ENCODE measurements at regions not wholly inside any gene's neighbourhood (a gene's known extent, or its start where the extent isn't known, plus 50 kb on each side); places are given as distances from the start of the nearest gene placed in this dataset.
"Not testable (repeated sequence)": the region's sequence is repeated elsewhere in the genome, so short reads cannot be mapped to it uniquely, and the experiment has no call there.

DNA sequence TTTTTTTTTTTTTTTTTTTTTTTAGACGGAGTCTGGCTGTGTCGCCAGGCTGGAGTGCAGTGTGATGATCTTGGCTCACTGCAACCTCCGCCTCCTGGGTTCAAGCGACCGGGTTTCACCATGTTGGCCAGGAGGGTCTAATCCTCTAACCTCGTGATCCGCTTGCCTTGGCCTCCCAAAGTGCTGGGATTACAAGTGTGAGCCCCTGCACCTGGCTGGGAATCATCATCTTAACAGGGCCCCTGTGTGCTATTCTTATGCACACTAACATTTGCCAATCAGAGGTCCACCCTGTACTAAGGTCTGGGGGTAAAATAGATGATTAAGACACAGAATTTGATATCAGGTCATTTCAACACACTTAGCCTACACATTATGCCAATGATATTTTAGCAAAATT lies 278.7 kb upstream of the CHRM3 start:
- intact Hi-C loops (cut with DNase I): no loop called here
- no peak overlapping the region for H3K27ac ChIP-seq
- H3K4me3 ChIP-seq: no peak overlapping the region
- DNase-seq (ENCODE audit: low spot score): no peak
- H3K27me3 ChIP-seq (replicated peaks; ENCODE audit: insufficient read depth): no peaks in the 10 kb centered on the region
- no peaks in the 10 kb centered on the region for H3K9me3 ChIP-seq
- H3K4me1 ChIP-seq (replicated peaks): no peaks in the 10 kb centered on the region
- TF ChIP-seq POLR2AphosphoS5 (IDR thresholded peaks at IDR 0.05) (no peak), POLR2A (IDR thresholded peaks at IDR 0.05) (no peak)
- TF ChIP-seq, protein P1, sequence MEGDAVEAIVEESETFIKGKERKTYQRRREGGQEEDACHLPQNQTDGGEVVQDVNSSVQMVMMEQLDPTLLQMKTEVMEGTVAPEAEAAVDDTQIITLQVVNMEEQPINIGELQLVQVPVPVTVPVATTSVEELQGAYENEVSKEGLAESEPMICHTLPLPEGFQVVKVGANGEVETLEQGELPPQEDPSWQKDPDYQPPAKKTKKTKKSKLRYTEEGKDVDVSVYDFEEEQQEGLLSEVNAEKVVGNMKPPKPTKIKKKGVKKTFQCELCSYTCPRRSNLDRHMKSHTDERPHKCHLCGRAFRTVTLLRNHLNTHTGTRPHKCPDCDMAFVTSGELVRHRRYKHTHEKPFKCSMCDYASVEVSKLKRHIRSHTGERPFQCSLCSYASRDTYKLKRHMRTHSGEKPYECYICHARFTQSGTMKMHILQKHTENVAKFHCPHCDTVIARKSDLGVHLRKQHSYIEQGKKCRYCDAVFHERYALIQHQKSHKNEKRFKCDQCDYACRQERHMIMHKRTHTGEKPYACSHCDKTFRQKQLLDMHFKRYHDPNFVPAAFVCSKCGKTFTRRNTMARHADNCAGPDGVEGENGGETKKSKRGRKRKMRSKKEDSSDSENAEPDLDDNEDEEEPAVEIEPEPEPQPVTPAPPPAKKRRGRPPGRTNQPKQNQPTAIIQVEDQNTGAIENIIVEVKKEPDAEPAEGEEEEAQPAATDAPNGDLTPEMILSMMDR (IDR thresholded peaks at IDR 0.05): no peak
- 84% methylated on average over 7 of the region's 7 CpGs for WGBS
- H3K36me3 ChIP-seq: no peaks in the 10 kb centered on the region

DNA sequence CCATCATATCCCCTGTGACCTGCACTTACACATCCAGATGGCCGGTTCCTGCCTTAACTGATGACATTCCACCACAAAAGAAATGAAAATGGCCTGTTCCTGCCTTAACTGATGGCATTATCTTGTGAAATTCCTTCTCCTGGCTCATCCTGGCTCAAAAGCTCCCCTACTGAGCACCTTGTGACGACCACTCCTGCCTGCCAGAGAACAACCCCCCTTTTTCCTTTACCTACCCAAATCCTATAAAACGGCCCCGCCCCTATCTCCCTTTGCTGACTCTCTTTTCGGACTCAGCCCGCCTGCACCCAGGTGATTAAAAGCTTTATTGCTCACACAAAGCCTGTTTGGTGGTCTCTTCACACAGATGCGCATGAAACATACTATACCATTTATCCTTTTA lies 279.7 kb upstream of the CHRM3 start:
- intact Hi-C loops (cut with DNase I); H3K27me3 ChIP-seq (replicated peaks; ENCODE audit: insufficient read depth); H3K4me3 ChIP-seq; H3K9me3 ChIP-seq; H3K36me3 ChIP-seq; DNase-seq (ENCODE audit: low spot score); H3K4me1 ChIP-seq (replicated peaks); H3K27ac ChIP-seq: not testable (repeated sequence)
- 76% methylated on average over 7 of the region's 7 CpGs for WGBS

DNA sequence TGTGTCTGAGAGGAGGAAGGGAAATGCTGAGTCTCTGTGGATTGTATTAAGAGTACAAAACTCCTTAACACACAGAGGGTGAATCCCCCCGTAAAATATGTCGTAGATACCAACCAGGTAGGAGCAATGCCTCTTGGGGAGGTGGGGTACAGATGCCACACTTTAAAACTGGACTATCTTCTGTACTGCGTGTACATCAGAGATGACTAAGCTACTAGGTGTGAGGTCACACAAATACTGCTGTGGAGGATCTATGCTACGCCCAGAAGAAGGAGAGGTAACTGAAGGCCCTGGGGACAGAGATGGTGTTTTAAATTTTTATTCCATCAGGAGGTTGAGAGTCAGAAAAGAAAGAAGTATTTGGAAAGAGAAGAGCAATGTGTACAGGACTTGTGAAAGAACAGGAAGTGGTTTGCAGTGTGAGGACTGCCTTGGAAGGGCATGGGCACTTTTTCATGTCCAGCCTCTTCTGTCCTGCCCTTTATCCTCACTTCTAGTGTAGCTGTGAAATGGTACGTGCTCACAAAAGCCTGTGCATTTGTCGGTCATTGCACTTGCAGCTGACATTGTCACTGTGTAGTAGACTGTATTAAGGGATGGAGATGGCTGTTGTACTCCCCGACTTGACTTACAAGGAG lies 287.8 kb upstream of the CHRM3 start:
- WGBS: 81% methylated on average over 7 of the region's 7 CpGs

DNA sequence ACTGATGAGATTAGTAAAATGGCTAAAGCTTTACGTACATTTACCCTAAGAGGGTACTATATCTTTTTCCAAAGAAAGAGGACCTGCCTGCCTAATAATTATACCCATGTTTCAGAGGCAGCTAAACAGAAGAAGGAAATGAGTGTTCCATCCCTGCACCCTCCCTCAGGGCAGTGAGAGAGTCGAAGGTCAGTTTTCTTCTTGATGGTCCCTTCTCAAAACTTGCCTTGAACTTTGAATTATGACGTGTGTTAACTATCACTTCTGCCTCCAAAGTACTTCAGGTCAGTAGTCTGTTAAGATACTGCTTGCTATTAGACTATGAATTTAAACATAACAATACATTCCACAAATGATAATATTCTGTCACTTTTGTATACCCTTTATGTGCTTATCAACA lies 294.8 kb upstream of the CHRM3 start:
- TF ChIP-seq, protein P1 (IDR thresholded peaks at IDR 0.05): no peak
- no peak for TF ChIP-seq POLR2AphosphoS5 (IDR thresholded peaks at IDR 0.05)
- TF ChIP-seq POLR2A (IDR thresholded peaks at IDR 0.05): no peak
- Histone ChIP-seq H3K4me1 (replicated peaks) (no peaks in the 10 kb centered on the region), H3K4me3 (no peak overlapping the region), H3K27me3 (replicated peaks; ENCODE audit: insufficient read depth) (no peaks in the 10 kb centered on the region), H3K27ac (no peak overlapping the region), H3K36me3 (no peaks in the 10 kb centered on the region), H3K9me3 (no peaks in the 10 kb centered on the region)
- WGBS: 71% methylated on average over 3 of the region's 3 CpGs
- no peak for DNase-seq (ENCODE audit: low spot score)
- intact Hi-C loops (cut with DNase I): no loop called here

More for the DNA sequence above, 287.8 kb upstream of the CHRM3 start:
- TF ChIP-seq, protein P1 (IDR thresholded peaks at IDR 0.05): no peak
- TF ChIP-seq POLR2AphosphoS5 (IDR thresholded peaks at IDR 0.05) (no peak), POLR2A (IDR thresholded peaks at IDR 0.05) (no peak)
- no peaks in the 10 kb centered on the region for H3K36me3 ChIP-seq
- H3K27ac ChIP-seq: no peak overlapping the region
- no peak overlapping the region for H3K4me3 ChIP-seq
- H3K4me1 ChIP-seq (replicated peaks): no peaks in the 10 kb centered on the region
- no peaks in the 10 kb centered on the region for H3K9me3 ChIP-seq
- no peak for DNase-seq (ENCODE audit: low spot score)
- intact Hi-C loops (cut with DNase I): no loop called here
- H3K27me3 ChIP-seq (replicated peaks; ENCODE audit: insufficient read depth): no peaks in the 10 kb centered on the region

DNA sequence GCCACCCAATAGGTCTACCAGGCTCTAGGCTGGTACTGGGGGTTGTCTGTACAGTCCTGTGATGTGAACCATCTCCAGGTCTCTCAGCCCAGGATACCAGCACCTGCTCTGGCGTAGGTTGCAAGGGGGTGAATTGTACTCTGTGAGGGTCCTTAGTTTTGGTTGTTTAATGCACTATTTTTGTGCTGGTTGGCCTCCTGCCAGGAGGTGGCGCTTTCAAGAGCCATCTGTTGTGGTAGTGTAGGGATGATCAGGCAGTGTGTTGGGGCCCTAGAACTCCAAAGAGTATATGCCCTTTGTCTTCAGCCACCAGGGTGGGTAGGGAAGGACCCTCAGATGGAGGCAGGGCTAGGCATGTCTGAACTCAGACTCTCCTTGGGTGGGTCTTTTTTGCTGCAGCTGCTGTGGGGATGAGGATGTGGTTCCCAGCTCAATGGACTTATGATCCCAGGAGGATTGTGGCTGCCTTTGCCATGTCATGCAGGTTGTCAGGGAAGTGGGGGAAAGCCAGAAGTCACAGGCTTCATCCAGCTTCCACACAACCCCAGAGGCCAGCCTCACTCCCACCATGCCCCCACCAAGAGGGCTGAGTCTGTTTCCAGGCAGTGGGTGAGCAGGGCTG lies 301.8 kb upstream of the CHRM3 start:
- H3K27ac ChIP-seq: no peak overlapping the region
- intact Hi-C loops (cut with DNase I): no loop called here
- H3K4me3 ChIP-seq: no peak overlapping the region
- no peaks in the 10 kb centered on the region for H3K4me1 ChIP-seq (replicated peaks)
- no peaks in the 10 kb centered on the region for H3K27me3 ChIP-seq (replicated peaks; ENCODE audit: insufficient read depth)
- H3K36me3 ChIP-seq: no peaks in the 10 kb centered on the region
- no peaks in the 10 kb centered on the region for H3K9me3 ChIP-seq
- no peak for DNase-seq (ENCODE audit: low spot score)
- no peak for TF ChIP-seq POLR2A (IDR thresholded peaks at IDR 0.05)
- TF ChIP-seq, protein P1 (IDR thresholded peaks at IDR 0.05): no peak
- TF ChIP-seq POLR2AphosphoS5 (IDR thresholded peaks at IDR 0.05): no peak
- WGBS: 93% methylated on average over 2 of the region's 2 CpGs

DNA sequence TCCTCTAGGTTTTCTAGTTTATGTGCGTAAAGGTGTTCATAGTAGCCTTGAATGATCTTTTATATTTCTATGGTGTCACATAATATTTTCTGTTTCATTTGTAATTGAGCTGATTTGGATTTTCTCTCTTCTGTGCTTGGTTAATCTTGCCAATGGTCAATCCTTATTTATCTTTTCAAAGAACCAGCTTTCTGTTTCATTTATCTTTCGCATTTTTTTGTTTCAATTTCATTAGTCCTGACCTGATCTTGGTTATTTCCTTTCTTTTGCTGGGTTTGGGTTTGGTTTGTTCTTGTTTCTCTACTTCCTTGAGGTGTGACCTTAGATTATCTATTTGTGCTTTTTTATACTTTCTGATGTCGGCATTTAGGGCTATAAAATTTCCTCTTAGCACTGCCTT lies 304.4 kb upstream of the CHRM3 start:
- H3K9me3 ChIP-seq; H3K4me3 ChIP-seq; DNase-seq (ENCODE audit: low spot score); H3K4me1 ChIP-seq (replicated peaks); H3K36me3 ChIP-seq; intact Hi-C loops (cut with DNase I); H3K27ac ChIP-seq; H3K27me3 ChIP-seq (replicated peaks; ENCODE audit: insufficient read depth): not testable (repeated sequence)
- WGBS: 68% methylated on average over 3 of the region's 3 CpGs
